GM08714 (cell line): ENCODE measurements at regions not wholly inside any gene's neighbourhood (a gene's known extent, or its start where the extent isn't known, plus 50 kb on each side); places are given as distances from the start of the nearest gene placed in this dataset.

ENCODE experiments used
- H3K4me3 ChIP-seq: fragments of 200-500 bp; sonication (Bioruptor generic); 2 replicates; pipeline ENCODE4 v1.5.1; 2014; ENCODE audit warnings: mild to moderate bottlenecking, low read length, inconsistent platforms
- ZNF274 ChIP-seq: IDR thresholded peaks from 2 replicates; pipeline ENCODE4 v1.6.1; 2012; ENCODE audit warnings: mild to moderate bottlenecking, low read depth, low read length

DNA sequence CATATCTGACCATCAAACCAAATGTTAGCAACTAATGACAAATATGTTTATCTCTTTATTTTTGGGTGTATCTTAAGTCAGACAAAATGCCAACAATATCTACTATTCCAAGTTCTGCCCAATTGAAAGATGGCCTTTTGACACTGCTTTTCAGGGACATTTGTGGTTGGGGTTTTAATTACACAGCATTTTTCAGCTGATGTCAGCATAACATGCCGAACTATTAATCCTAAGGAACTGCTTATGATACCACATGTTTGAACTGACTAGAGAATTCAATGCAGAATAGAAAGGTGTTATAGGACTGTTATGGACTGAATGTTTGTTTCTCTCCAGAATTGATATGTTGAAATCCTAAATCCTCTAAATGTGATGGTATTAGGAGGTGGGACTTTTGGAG, 445.1 kb downstream of the TMA16 start:
- H3K4me3 ChIP-seq: no peak overlapping the region
- TF ChIP-seq ZNF274: no peak

DNA sequence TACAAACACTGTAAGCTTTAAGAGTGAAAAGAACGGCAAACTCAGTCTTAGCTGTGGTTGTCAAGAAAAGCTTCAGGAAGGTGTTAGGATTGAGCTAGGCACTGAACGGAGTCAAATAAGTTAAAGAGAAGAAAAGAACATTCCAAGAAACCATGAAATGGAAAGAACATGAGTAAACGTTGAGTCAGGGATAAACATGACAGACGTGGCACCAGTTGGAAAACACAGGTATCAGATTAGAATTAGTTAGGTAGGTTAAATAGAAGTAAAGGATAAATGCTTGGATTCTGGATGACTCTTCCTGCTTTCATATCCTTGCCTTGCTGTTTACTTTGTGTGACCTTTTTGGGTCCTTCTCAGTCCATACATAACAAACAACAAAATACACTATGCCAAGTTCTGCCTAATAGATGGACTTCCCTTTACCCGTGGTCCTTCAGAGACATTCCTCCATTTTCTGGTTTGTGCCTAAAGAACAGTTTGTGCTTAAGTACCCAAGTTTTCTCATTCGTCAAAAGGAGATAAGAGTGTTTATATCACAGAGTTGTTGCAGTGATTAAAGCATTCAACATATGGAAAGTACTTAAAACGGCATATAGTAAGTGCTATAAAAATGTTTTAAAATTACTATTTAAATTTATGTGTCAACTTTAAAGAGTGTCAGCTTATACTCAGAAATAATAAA, 446.9 kb downstream of the TMA16 start:
- no peak overlapping the region for H3K4me3 ChIP-seq
- TF ChIP-seq ZNF274: no peak

DNA sequence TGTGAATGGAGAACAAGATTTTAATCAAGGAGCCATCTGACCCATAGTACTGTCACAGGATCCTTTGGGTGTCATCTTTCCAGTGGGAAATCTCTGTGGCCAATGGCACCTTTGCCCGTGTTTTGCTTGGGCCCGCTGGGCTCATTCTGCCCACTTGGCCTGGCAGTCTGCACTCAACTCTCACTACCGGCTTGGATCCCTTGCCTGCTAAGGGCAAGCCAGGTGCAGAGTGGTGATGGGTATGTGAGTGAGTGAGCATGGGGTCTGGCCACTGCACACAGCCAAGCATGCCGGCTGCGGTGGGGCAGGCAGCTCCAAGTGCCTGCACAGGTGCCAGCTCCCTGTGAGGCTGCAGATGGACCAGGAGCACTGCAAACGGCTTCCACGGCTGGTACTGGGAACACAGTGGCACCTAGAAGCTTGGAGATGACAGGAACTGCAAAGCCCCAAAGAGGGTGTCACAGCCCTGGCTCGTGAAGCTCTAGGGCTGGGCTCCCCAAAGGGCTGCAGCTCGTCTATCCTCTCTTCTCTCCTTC, 454.5 kb downstream of the TMA16 start:
- H3K4me3 ChIP-seq: no peak overlapping the region
- TF ChIP-seq ZNF274: no peak

DNA sequence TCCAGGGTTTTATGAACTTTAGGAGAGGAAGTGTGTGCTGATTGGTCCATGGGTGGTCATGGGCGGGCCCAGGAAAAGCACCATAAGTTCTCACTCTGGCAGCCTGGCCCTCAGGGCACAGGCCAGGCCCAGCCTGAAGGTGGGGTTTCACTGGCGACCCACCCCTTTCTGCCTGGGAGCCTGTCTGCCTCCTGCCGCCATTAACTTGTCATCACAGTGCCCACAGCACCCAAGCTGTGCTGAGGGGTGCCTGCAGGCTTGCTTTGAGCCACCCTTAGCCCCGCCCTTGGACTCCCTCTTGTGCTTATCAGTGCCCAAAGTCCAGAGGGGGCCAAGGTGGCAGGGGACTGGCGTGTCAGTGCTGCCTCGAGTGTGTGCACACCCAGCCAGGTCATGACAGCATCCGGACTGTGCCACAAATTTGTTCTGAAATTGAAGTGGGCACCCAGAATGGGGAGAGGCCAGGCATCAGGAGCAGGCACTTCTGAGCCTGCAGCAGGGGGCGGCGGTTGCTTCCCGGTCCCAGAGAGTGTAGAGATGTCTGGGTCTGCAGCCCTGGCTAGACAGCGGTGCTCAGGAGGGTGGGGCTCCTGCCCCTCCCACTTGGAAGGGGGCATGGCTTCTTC, 455.6 kb downstream of the TMA16 start:
- H3K4me3 ChIP-seq: no peak overlapping the region
- no peak for TF ChIP-seq ZNF274

DNA sequence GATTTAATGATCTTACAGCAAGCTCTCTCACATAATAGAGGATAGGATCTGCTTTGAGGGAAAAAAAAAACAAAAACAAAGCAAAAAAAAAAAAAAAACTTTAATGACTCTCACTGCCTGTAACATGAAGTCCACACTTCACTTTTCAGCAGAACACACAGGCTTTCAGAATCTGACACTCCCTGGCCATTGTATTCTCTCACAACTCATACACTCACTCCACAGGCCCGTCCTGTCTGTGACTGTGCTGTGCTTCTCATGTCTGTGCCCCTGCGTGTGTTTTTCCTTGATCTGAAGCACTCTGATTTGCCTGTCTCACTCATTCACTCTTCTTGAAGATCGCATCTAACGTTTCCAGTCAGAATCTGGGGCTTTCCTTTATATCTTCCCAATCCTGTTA, 460.8 kb downstream of the TMA16 start:
- H3K4me3 ChIP-seq: no peak overlapping the region
- TF ChIP-seq ZNF274: no peak

DNA sequence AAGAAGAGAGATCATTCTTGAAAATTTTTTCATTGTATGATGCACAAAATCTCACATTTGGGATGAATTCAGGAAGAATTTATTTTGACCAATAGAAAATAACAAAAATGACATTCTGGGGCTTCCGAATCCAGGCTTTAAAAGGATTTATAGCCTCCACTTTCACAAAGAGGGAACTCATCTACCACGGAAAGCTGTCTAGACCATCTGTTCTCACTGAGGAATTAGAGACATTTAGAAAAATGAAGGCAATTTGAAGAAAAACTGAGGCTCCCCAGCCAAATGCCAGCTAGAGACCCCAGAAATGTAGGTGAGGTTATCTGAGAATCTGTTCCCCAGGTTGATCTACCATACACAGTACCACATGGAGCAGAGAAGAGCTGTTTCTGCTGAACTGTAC, 464.3 kb downstream of the TMA16 start:
- no peak overlapping the region for H3K4me3 ChIP-seq
- no peak for TF ChIP-seq ZNF274

DNA sequence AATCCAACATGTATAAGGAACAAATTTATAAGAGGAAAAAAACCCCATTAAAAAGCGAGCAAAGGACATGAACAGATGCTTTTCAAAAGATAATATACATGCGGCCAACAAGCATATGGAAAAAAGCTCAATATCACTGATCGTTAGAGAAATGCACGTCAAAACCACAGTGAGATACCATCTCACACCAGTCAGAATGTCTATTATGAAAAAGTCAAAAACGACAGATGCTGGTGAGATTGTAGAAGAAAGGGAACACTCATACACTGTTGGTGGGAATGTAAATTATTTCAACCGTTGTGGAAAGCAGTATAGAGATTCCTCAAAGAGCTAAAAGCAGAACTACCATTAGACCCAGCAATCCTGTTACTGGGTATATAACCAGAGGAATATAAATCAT, 465.4 kb downstream of the TMA16 start:
- TF ChIP-seq ZNF274: no peak
- H3K4me3 ChIP-seq: no peak overlapping the region

DNA sequence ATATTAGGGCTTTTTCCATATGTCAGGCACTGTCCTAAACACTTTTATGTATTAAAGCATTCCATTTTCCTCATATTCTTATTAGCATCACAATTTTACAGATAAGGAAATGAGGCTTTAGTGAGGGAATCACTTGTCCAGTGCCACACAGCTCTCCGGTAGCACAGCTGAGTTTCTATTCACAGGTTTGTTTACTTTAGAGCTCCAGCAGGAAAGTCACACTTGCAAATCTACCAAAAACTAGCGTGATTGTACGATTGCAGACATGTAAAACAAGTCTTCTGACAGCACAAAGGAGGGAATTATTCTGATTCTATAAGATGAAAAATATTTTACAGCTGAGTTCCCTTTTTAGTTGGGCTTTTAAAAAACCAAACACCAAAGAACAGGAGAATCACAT, 472.1 kb downstream of the TMA16 start:
- TF ChIP-seq ZNF274: no peak
- H3K4me3 ChIP-seq: no peak overlapping the region

DNA sequence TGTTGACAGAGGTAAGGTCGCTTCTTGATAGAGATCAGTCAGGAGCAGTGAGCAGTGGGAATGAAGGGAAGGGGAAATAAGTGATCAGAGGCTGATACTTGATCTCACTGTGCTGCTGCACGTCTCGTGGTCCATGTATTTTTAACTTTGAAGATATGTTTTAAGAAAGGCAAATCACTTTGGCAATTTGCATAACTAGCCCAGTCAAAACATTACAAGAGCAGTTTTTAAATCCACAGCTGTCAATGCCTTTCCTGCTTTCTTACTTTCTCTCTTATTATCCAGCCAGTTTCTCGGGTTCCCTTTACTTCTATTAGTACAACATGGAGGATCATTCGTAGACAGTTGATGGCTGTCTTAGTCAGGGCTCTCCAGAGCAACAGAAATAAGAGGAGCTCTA, 472.8 kb downstream of the TMA16 start:
- no peak overlapping the region for H3K4me3 ChIP-seq
- TF ChIP-seq ZNF274: no peak

DNA sequence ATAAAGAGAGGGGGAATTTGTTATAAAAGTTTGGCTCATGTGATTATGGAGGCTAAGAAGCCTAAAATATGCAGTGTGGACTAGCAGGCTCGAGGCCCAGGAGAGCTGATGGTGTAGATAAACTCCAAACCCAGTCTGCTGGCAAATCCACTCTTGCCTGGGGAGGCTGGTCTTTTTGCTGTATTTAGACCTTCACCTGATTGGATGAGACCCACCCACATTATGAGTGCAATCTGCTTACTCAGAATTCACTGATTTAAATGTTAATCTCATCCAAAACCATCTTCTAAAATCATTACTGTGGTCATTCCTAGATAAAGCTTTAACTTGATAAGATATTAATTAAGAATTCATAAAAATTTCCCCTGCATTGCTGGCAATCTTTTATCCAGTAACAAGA, 473.2 kb downstream of the TMA16 start:
- no peak for TF ChIP-seq ZNF274
- no peak overlapping the region for H3K4me3 ChIP-seq

DNA sequence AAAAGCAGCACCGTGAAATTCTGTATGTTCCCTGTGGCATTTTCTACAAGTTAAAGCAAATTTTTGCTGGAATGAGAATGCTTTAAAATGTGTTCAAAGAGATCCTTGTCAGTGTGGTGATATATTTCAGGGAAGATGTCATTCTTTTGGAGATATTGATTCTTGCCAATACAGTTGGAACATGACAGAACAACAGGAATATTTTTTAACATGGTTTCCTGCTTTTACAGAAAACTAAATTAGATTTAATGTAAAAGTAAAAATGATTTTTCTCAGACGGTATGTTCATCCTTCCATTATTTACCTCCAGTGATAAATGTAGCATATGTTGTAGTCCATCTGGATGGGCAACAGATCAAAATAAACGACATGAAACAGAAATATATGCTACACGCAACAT, 474.8 kb downstream of the TMA16 start:
- no peak for TF ChIP-seq ZNF274
- H3K4me3 ChIP-seq: no peak overlapping the region

DNA sequence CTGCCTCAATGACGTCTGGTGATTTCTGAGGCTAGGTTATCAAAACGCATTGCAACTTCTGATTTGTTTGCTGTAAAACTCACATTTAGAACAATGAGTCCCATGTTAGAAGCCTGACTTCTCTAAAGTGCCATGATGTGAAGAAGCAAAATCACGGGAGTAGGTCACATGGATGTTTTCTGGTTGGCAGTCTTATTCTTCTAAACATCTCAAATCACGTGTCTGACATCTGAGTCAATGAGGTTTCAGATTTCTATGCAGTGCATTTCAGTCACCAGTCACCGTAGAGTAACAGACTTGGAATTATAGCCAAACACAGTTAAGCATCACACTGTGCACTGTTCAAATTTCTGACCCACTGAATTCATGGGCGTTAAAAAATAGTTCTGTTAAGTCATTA, 482.1 kb downstream of the TMA16 start:
- no peak for TF ChIP-seq ZNF274
- no peak overlapping the region for H3K4me3 ChIP-seq

DNA sequence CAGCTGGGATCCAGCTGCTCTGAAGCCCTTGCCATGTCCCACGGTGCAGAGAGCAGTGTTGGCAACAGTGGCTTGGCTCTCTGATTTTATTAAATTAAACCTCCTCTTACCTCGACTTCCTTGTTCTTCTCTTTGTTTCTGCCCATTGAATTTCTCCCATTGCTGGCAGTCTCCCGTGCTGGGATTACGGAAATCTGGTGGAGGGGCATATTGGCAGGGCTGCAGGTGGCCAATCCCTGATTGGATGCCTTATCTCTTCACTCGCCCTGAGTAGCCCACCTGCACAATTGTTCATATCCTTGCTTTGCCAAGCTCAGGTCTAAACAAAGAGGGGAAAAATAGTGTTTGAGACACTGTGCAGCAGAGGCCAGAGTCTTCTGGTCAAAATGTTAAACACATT, 493.9 kb downstream of the TMA16 start:
- H3K4me3 ChIP-seq: no peak overlapping the region
- TF ChIP-seq ZNF274: no peak

DNA sequence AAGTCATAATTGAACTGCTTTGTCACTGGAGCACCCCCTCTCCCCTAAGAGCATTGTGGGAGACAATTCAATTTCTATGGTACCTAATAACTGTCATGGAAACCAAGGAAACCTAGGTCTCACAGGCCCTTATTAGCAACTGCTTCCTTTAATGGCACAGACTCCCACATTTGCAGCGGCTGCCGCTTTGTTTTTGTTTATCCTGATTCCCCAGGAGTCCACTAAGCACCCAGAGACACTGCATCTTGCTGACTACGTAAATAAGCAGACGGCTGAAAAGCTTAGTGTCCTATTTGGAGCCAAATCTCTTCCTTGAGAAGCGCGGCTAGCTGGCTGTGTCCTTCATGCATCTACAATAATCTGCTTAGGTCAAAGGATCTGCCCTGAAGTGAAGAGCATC, 494.4 kb downstream of the TMA16 start:
- no peak overlapping the region for H3K4me3 ChIP-seq
- TF ChIP-seq ZNF274: no peak

DNA sequence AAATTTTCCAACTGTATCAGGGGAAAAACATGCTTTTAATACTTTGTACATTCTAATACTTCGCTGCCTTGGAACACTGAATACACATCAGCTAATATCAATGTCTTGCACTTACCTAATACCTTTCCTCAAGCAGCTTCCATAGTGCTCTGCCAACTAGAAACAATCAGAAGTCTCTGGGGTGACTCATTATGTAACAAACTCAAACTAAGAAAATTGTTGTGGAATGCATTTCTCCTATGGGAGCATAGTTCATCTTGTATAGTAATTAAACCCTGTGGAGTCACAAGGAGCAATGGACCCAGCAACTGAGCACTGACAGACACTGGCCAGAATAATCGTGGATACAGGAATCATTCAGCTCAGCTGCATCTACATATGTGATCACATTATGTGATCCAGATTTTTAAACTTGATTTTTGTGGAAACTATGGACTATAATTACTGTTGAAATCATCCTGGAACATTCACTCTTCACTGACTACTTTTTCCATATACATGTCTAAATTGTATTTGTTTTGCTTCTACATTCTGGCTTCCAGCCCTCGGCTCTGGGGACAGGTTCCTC, 496.9 kb downstream of the TMA16 start:
- H3K4me3 ChIP-seq: no peak overlapping the region
- no peak for TF ChIP-seq ZNF274
